Tibial nerve (tissue), 4 donors: ENCODE measurements at regions not wholly inside any gene's neighbourhood (a gene's known extent, or its start where the extent isn't known, plus 50 kb on each side); places are given as distances from the start of the nearest gene placed in this dataset.

Experiments used
- DNase-seq, 2 donors: peaks; one replicate each; pipeline ENCODE4 v3.0.0-alpha.2; 2019; ENCODE audit warnings: low spot score in 2 of 2
- H3K27ac ChIP-seq, 4 donors: fragments of 200-600 bp; sonication (generic) in 3 of 4; one replicate each; pipeline ENCODE4 v1.5.1; 2017 to 2019; ENCODE audit warnings: mild to moderate bottlenecking in 1 of 4
- H3K27me3 ChIP-seq, 2 donors: fragments of 200-600 bp; sonication (generic) in 1 of 2; one replicate each; pipeline versions ENCODE4 v1.5.1 to v1.6.0; 2017 to 2019
- H3K36me3 ChIP-seq, 3 donors: fragments of 200-600 bp; sonication (generic); one replicate each; pipeline ENCODE4 v1.5.1; 2018 to 2019
- H3K4me1 ChIP-seq, 4 donors: fragments of 200-600 bp; sonication (generic) in 3 of 4; one replicate each; pipeline ENCODE4 v1.5.1; 2017 to 2019
- H3K4me3 ChIP-seq, 4 donors: fragments of 200-600 bp; sonication (generic) in 3 of 4; one replicate each; pipeline ENCODE4 v1.5.1; 2017 to 2019; ENCODE audit warnings: mild to moderate bottlenecking in 1 of 4, moderate library complexity in 1 of 4
- H3K9me3 ChIP-seq, 4 donors: fragments of 200-600 bp; sonication (generic) in 3 of 4; one replicate each; pipeline ENCODE4 v1.5.1; 2017 to 2019
- CTCF ChIP-seq, 5 experiments: fragments of 200-600 bp in 3 of 5; fragments of 450-650 bp in 2 of 5; sonication (generic) in 3 of 5; IDR thresholded peaks; one replicate each; pipeline ENCODE4 v1.5.1; 2016 to 2019; ENCODE audit warnings: antibody characterized with exemption in 5 of 5, mild to moderate bottlenecking in 3 of 5, moderate library complexity in 2 of 5
- EP300 ChIP-seq, 2 donors: sonication (generic); formaldehyde crosslinking; IDR thresholded peaks; one replicate each; pipeline ENCODE4 v1.6.1; 2017; ENCODE audit warnings: antibody characterized with exemption in 2 of 2, mild to moderate bottlenecking in 1 of 2
- POLR2A ChIP-seq, 2 donors: fragments of 450-650 bp; IDR thresholded peaks; one replicate each; pipeline ENCODE4 v1.6.1; 2017; ENCODE audit warnings: antibody characterized with exemption in 2 of 2, mild to moderate bottlenecking in 2 of 2, moderate library complexity in 2 of 2
- WGBS, 2 donors: methylation state at CpG; one replicate each; pipeline ENCODE4 v1.1.5; 2018; 5-methylcytosine and 5-hydroxymethylcytosine counted together

- TF ChIP-seq EP300 (IDR thresholded peaks at IDR 0.05) (no peak), POLR2A (IDR thresholded peaks at IDR 0.05) (no peak), CTCF (IDR thresholded peaks at IDR 0.05) (no peak)
- no peaks in the 10 kb centered on the region for H3K27me3 ChIP-seq
- H3K27ac ChIP-seq: no peak overlapping the region
- no peaks in the 10 kb centered on the region for H3K4me1 ChIP-seq
- no peaks in the 10 kb centered on the region for H3K36me3 ChIP-seq
- no peak overlapping the region for H3K4me3 ChIP-seq
- DNase-seq: no peak
- 71 to 83% methylated on average over 7 of the region's 7 CpGs for WGBS, 2 donors
- peaks cover 0 to 2% (median 0%) of the 10 kb centered on the region in 4 donors for H3K9me3 ChIP-seq
Observed at GRCh38 chr18:78586586-78586985, 393.0 kb upstream of the SALL3 start.

GRCh38 chr18:78587096-78587495 is 392.5 kb upstream of the SALL3 start:
- H3K4me1 ChIP-seq: no peaks in the 10 kb centered on the region
- TF ChIP-seq CTCF (IDR thresholded peaks at IDR 0.05) (no peak), POLR2A (IDR thresholded peaks at IDR 0.05) (no peak), EP300 (IDR thresholded peaks at IDR 0.05) (no peak)
- H3K27me3 ChIP-seq: no peaks in the 10 kb centered on the region
- H3K36me3 ChIP-seq: no peaks in the 10 kb centered on the region
- H3K4me3 ChIP-seq: no peak overlapping the region
- DNase-seq: no peak
- H3K9me3 ChIP-seq: peaks cover 0 to 7% (median 0%) of the 10 kb centered on the region in 4 donors
- WGBS, 2 donors: 51 to 54% methylated on average over 11 of the region's 11 CpGs
- no peak overlapping the region for H3K27ac ChIP-seq

- Histone ChIP-seq H3K36me3 (no peaks in the 10 kb centered on the region), H3K27me3 (no peaks in the 10 kb centered on the region), H3K4me1 (no peaks in the 10 kb centered on the region), H3K27ac (no peak overlapping the region), H3K4me3 (no peak overlapping the region), H3K9me3 (peaks cover 0 to 11% (median 0%) of the 10 kb centered on the region in 4 donors)
- DNase-seq: no peak
- TF ChIP-seq CTCF (IDR thresholded peaks at IDR 0.05): no peak
- TF ChIP-seq EP300 (IDR thresholded peaks at IDR 0.05): no peak
- WGBS, 2 donors: 81 to 86% methylated on average over 22 to 24 of the region's 24 CpGs
Observed at GRCh38 chr18:78587626-78588600, 391.7 kb upstream of the SALL3 start.

- no peaks in the 10 kb centered on the region for H3K27me3 ChIP-seq
- H3K27ac ChIP-seq: no peak overlapping the region
- no peaks in the 10 kb centered on the region for H3K36me3 ChIP-seq
- H3K9me3 ChIP-seq: peaks cover 0 to 26% (median 0%) of the 10 kb centered on the region in 4 donors
- no peak for DNase-seq
- no peak overlapping the region for H3K4me3 ChIP-seq
- TF ChIP-seq EP300 (IDR thresholded peaks at IDR 0.05) (no peak), POLR2A (IDR thresholded peaks at IDR 0.05) (no peak), CTCF (IDR thresholded peaks at IDR 0.05) (no peak)
- 89 to 90% methylated on average over 9 of the region's 9 CpGs for WGBS, 2 donors
- no peaks in the 10 kb centered on the region for H3K4me1 ChIP-seq
Observed at GRCh38 chr18:78589916-78590437, 389.6 kb upstream of the SALL3 start.

GRCh38 chr18:78595453-78595852 is 384.2 kb upstream of the SALL3 start:
- no peak for DNase-seq
- 81 to 84% methylated on average over 4 of the region's 4 CpGs for WGBS, 2 donors
- Histone ChIP-seq H3K36me3 (no peaks in the 10 kb centered on the region), H3K27me3 (no peaks in the 10 kb centered on the region), H3K9me3 (peaks cover 0 to 26% (median 0%) of the 10 kb centered on the region in 4 donors), H3K4me1 (no peaks in the 10 kb centered on the region), H3K4me3 (no peak overlapping the region), H3K27ac (no peak overlapping the region)
- TF ChIP-seq EP300 (IDR thresholded peaks at IDR 0.05) (no peak), CTCF (IDR thresholded peaks at IDR 0.05) (no peak), POLR2A (IDR thresholded peaks at IDR 0.05) (no peak)
